ENCODE measurements at regions not wholly inside any gene's neighbourhood (a gene's known extent, or its start where the extent isn't known, plus 50 kb on each side); places are given as distances from the start of the nearest gene placed in this dataset.

DNA sequence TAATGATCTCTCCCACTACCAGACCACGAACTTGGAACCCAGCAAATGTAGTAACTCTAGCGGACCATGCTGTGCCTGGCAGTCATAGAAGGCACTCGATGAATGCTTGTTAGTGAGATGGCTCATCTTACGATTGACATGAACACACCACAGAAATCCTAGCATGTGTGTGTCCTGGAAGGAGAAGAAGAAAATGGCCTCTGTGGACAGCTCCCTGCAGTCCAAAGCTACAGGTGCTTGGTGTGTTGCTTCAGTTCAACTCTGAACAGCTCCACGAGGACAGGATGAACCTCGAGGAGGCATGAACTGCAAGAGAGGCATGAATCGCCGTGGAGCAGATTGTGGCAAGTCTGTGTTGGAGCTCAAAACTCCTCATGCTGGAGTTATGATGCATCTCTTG, 93.5 kb downstream of the KLF6 start:
- no peak for DNase-seq (ENCODE audit: low read depth)

DNA sequence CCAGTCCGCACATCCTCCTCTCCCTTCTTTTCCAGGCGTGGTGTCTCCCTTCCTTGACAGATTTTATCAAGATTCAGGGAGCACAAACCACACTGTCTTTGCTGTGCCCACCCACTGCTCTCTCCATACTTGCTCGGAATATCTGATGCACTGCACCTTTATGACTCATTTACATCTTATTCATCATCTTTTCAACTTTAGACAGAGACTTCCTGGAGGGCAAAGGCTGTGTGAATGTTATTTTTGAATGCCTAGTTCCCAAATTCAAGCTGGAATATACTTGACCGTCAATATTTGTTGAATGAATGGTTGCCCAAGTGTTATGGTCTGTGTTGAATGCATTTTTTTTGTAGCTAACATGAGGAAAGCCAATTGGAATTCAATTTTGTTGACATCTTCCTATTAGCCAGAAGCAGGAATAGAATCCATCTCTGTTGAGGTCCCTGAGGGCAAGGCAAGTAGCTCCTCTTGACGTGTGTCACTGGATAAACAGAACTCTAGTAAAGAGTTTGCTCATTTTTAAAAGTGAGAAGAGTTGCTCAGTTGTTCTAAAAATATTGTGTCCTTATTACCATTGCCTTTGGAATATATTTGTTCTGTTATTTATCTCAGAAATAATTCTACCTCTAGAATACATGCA, 95.0 kb downstream of the KLF6 start:
- no peak for DNase-seq (ENCODE audit: low read depth)

DNA sequence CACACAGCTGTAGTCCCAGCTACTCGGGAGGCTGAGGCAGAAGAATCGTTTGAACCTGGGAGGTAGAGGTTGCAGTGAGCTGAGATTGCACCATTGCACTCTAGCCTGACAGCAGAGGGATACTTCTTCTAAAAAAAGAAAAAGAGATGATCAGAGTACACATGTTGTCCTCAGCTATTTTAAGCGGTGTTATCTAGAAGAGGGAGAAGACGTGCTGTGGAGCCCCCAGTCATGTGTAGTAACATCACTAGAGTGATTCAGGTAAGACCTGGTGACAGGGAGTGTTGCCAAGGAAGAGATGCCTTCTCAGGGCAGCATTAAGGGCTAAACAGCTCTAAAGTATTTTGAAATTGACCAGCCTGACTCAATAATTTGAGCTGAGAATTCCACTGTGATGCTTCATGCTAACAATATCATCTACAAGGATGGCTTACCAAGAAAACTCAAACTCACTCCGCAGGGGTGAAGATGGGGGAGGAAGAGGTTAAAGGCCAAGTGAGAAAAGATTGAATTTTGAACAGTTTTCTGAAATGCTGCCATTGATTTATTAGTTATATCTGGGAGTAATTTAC, 97.4 kb downstream of the KLF6 start:
- no peak for DNase-seq (ENCODE audit: low read depth)

GRCh38 chr10:3685384-3685783, 99.6 kb downstream of the KLF6 start:
- no peak for DNase-seq (ENCODE audit: low read depth)

GRCh38 chr10:3684891-3685290, 100.1 kb downstream of the KLF6 start:
- no peak for DNase-seq (ENCODE audit: low read depth)

DNA sequence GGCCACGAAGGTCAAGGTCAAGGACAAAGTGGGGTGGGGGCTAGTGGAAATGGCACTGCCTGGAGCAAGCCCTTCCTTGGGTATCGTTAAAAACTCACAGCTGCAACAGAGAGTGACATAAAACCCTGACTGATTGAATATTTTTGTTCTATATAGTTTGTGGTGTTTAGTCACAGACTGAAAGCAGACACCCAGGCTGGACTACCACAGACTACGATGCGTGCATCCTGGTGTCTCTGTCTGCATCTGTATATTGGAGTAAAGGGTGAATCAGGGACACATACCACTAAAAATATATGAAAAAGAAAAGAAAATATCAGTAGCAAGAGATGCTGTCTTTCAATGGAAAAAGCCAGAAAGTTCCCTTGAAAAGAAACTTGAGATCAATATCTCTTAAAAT, 101.4 kb downstream of the KLF6 start:
- DNase-seq (ENCODE audit: low read depth), result no peak

DNA sequence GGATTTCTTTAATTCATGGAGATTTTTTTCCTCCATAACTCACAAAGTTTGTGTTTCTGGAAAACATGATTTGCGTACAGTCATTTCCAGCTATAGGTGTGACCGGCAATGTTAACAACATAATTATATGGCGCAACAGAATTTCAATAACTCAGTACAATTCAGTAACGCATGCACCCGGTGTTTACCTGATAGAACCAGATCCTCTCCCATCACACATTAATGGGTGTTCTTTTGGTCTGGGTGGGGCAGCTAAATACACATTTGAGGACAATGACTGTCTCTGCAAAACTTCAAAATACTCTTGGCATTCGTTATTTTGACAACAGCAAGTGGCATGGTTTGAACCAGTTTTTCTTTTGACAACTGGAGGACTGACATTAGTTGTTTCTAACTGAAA, 102.3 kb downstream of the KLF6 start:
- DNase-seq (ENCODE audit: low read depth), result no peak

GRCh38 chr10:3681642-3682554, 103.1 kb downstream of the KLF6 start:
- no peak for DNase-seq (ENCODE audit: low read depth)

GRCh38 chr10:3679950-3680629, 104.9 kb downstream of the KLF6 start:
- no peak for DNase-seq (ENCODE audit: low read depth)

DNA sequence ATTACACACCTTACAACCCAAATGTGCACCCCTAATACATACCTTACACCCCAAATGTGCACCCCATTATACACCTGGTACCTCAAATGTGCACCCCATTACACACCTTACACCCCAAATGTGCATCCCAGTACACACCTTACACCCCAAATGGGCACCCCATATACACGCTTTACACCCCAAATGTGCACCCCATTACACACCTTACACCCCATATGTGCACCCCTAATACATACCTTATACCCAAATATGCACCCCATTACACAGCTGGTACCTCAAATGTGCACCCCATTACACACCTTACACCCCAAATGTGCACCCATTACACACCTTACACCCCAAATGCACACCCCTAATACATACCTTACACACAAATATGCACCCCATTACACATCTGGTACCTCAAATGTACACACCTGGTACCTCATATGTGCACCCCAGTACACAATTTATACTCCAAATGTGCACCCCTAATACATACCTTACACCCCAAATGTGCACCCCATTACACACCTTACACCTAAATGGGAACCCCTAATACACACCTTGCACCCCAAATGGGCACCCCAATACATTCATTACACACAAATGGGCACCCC, 106.3 kb downstream of the KLF6 start:
- DNase-seq (ENCODE audit: low read depth), result no peak

GRCh38 chr10:3676564-3676963, 108.4 kb downstream of the KLF6 start:
- no peak for DNase-seq (ENCODE audit: low read depth)

- DNase-seq (ENCODE audit: low read depth), result no peak
These were observed 112.8 kb downstream of the KLF6 start for GRCh38 chr10:3672220-3672619.

DNA sequence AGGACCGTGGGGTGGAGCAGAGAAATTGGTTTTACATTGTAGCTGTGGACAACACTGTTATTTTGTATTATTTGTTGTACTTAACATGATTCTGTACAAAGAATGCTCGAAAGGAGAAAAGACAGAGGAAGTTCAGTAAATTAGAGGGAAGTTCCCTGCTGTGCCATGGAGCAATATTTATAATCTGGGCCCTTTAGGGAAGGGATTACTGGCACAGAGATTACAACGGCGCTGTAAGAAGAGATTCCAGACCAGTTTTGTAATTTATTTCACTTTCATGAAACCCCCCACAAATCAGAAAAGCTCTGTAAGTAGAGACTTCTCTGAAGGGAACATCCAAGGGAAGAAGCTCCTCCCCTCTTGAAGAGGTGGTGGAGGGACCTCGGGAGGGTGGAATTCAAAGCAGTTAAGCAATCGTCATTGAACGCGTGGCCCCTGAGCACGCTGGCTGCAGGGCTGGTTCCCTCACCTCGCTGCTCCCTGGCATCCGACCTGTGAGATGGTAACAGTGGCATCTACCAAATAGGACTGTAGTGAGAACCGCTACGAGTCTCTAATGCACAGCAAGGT, 113.5 kb downstream of the KLF6 start:
- DNase-seq (ENCODE audit: low read depth), result no peak

GRCh38 chr10:3668966-3669330, 116.1 kb downstream of the KLF6 start:
- DNase-seq (ENCODE audit: low read depth), result no peak

GRCh38 chr10:3668276-3668965, 116.6 kb downstream of the KLF6 start:
- no peak for DNase-seq (ENCODE audit: low read depth)

DNA sequence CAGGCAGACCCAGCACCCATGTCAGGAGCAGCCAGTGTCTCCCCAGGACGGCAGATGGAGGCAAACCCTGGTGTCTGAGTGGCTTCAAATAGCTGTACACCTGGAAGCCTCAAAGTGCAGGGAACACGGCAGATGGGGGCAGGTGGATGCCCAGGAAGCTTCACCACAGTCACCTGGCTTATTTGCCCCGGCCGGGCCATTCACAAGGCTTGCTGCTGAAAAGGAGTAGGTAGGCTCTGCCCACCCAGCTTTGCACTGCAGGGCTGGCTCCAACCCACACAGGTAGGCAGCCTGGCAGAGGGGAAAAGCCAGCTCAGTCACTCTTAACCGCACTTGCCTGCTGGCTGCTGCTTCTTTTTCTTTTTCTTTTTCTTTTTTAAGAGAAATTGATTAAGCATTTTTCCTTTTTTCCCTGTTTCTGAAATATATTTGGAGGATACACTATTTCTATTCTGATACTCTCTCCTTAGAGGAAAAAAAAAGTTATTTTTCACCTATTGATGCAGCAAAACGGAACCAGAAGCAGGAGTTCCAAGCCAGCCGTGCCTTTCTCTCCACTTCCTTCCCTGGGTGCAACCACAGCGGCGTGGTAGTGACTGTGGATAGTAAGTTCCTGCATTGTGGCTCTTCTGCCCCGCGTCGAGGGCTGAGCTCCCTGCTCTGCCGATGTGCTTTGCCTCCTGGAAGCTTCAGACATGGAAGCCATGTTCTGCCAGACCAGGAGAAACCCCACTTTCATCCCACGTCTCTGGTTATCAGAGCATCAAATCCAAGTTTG, 118.3 kb downstream of the KLF6 start:
- DNase-seq (ENCODE audit: low read depth), result no peak

- no peak for DNase-seq (ENCODE audit: low read depth)
These were observed 119.6 kb downstream of the KLF6 start for GRCh38 chr10:3665316-3665908.

GRCh38 chr10:3662775-3663174, 122.2 kb downstream of the KLF6 start:
- DNase-seq (ENCODE audit: low read depth), result no peak

- no peak for DNase-seq (ENCODE audit: low read depth)
These were observed 123.7 kb downstream of the KLF6 start for GRCh38 chr10:3661271-3661670.

DNA sequence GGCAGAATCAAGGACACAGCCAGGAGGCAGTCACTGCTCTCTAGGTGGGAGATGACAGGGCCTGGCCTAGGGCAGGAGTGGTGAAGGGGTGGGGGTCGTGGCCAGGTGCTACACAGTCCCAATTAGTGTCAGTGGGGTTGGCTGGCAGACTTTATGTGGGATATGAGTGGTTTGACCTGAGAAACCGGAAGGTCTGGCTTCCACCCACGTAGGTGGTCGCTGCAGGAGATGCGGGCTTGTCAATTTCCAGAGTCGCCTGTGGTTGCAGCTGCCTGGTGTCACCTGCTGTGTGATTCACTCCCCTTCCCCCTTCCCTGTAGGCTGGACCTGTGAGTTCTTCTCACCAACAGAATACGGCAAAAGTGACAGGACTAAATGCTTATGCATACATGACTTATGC, 124.3 kb downstream of the KLF6 start:
- no peak for DNase-seq (ENCODE audit: low read depth)

All from activated T-cell treated with anti-CD3 and anti-CD28 coated beads for 48 hours (primary cell).